Right forelimb (tissue), 1 donor: ENCODE measurements at regions not wholly inside any gene's neighbourhood (a gene's known extent, or its start where the extent isn't known, plus 50 kb on each side); places are given as distances from the start of the nearest gene placed in this dataset.

ENCODE experiments used
- DNase-seq: peaks from one replicate; pipeline ENCODE4 v3.0.0-alpha.2; 2018

DNA sequence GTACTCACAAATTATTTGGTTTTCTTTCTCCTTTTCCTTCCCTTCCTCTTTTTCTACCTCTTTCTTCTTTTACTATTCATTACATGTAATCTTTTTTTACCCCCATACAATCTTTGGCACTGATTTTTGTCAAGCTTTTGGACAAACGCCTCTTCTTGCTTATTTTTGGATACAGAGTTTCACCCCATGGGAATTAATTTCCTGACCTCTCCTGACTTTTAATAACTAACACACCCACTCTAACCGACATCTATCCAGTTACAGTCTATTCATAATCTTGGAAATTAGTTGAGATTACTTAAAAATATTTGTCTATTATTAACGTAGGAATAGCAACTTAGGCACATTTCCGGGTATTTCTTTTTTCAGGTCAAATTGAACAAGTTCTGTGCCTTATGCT lies 101.2 kb downstream of the HDGFL1 start:
- DNase-seq = no peak

DNA sequence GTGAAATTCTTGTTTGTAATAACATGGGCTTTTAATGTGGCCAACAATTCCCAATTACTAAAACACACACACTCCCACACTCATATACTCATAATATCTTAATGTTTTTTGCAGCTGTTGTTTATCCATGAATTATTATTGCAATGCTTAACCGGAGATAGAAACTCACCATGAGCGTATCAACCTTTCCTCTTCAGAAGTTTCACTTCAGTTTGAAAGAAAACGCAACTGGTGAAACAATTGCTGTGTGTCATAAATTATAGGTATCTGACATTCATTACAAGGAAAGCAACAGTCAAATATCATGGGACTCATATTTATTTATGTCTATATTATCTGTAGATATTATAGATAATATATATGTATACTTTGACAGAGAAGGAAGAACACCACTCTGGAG lies 104.1 kb downstream of the HDGFL1 start:
- DNase-seq = no peak

DNA sequence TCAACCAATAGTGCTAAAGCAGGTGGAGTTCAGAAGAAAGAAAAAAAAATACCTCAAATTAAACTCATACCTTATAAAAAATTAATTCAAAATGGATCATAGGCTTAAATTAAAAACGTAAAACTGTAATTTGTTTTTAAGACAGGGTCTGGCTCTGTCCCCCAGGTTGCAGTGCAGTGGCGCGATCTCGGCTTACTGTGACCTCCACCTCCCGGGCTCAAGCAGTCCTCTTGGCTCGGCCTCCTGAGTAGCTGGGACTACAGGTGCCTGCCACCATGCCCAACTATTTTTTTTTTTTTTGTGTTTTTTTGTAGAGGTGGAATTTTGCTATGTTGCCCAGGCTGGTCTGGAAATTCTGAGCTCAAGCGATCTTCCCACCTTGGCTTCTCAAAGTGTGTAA lies 111.6 kb downstream of the HDGFL1 start:
- DNase-seq = no peak

DNA sequence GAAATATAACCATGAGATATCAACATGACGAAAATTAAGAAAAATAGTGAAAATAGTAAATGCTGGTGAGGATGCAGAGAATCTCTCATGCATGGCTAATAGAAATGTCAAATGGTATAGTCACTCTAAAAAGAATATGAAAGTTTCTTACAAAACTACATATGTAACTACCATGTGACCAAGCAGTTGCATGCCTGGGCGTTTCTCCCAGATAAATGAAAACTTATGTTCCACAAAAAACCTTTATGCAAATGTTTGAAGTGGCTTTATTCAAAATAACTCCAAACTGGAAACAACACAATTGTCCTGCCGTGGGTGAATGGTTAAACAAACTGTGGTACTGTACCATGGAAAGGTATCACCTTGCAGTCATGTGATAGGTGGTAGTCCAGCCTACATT lies 112.4 kb downstream of the HDGFL1 start:
- no peak for DNase-seq

DNA sequence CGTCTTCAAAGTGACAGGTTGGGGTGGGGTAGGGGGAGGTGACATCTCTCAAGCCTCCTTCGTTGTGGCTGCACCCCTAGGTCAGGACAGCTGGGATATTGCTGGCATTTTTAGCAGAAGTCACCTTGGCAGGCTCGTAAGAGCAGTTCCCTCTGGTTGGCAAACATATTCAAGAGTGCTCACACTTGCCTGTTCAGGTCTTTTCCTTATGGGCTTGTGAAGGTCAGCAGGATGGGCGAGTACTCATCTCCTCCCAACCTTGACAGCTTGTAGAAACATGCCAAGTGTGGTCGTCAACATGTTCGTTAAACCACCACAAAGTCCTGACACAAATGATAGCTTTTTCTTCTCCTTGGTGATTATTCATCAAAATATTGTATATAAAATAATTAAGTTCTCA lies 113.6 kb downstream of the HDGFL1 start:
- DNase-seq = no peak

DNA sequence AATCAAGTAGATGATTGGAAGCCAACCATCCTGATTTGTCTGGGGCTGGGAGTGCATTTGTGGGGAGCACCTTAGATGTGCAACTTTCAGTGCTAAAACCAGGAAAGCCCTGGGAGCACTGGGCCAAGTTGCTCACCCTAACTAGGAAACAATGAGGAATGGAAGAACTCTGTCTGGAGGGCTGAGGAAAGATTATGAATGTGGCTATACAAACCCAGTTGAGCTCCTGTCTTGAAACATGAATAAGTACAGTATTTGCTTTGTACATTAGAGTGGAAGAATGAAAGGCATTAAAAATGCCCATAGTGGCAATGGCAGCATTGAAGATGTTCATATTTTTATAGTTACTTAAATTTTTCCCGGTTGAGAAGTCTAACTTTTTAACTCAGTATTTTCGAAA lies 121.1 kb downstream of the HDGFL1 start:
- DNase-seq = no peak

DNA sequence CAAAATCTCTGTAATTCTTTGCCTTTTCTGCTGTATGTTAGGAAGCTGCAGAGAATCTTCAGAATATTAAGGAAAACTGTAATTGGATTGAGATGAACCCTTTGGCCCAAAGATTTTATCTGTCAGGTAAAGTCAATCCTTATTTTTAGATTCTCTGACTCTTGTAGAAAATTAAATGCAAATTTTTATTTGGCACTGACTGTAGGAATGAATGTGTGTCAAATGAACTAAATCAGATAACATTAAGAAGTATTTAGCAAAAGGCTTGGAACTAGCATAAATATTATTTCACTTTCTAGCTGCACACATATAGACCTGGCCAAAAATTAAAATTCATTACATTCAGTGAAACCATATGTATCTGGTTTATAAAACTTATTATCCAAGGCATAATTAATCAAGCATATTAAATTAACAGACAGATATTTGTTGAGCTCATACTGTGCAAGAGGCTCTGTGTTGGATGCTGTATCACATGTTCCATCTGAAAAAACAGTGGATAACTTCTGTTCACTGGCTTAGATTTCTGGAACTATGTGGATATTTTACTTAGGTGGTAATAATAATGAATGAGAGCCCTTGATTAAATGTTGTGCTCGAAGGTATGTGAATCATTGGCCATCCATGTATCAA lies 124.8 kb downstream of the HDGFL1 start:
- no peak for DNase-seq

DNA sequence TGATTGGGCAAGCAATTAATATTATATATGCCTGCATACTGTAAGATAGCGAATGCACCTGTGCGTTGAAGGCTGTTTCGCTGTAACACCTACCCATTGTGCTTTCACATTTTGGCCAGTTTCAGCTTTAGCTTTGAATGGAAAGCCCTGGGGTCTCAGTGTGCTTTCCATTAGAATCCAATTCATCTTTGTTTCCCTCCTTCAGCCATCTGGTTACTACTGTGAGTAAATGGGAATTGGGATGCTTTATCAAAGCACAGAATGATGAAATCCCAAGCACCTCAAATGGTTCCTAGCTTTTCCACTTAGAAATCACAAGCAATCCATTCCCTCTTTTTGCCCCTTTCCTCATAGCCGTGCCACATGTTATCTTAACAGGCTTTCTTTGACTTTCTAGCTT lies 127.1 kb downstream of the HDGFL1 start:
- DNase-seq = no peak

DNA sequence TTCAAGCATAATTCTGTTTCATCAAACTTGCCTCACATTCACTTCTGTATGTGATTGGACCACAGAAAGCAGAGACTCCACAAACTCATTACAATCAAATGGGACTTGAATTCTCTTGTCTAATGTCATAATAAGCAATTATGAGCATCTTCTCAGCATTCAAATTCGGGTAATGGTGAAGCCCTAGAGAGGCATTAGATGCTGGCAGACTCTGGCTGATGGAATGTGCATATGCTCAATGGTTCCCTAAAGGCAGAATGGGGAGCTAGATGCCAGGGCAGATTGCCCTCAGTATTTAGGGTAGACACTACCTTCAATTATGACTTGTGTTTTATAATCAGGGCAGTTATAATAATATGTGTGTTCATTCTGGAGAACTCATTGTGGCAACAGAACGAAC lies 127.9 kb downstream of the HDGFL1 start:
- no peak for DNase-seq

DNA sequence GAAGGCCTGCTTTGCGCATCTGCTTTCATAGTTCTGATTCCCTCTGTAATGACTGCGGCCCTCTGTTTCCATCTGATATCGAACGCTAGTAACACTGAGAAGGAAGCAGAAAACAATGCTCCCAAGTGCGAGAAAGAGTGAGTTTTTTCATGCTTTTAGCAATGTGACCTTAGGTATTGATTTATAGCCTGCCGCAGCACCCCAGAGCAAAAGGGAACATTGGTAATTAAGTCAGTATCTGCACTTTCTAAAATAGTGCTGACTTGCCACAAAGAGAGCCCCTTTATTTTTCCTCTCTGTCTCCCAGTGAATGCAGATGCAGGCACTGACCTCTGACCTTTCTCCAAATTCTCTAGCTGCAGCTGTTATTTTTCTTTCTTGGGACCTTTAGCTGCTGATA lies 129.8 kb downstream of the HDGFL1 start:
- no peak for DNase-seq

DNA sequence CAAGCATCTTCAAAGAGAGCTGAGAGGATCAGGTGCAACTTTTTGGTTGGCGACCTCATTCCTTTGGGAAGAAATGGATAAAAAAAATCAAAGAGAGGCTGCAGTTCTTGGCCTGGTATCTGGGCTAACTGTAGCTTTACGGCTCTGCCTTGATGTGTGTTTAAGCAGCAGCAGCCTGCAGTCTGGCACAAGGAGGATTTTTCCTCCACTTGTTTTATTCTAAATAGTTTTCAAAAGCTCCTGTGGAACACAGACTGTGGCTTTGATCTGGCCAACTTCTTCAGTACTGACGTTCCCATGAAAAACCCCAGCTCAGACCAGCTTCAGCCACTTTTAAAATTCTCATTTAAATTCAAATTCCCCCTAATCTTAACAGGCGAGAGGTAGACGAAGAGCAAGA lies 137.3 kb downstream of the HDGFL1 start:
- DNase-seq = no peak

DNA sequence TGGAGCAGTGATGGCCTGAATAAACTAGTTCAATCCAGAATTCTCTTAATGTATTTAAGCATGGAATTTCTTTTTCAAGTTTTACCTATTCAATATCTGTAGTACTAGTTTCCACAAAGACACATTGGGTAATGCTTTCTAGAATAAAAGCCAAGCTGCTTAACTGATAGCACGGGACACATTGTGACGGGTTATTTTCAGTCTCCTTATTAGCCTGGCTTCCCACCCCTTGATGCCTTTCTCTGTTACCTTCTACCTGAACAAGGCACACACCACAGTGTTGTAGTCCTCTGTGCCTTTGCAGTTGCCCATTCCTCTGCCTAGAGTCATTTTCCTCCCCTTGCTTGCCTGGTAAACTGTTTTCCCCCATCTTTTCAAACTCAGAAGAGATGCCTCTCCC lies 139.1 kb downstream of the HDGFL1 start:
- no peak for DNase-seq

DNA sequence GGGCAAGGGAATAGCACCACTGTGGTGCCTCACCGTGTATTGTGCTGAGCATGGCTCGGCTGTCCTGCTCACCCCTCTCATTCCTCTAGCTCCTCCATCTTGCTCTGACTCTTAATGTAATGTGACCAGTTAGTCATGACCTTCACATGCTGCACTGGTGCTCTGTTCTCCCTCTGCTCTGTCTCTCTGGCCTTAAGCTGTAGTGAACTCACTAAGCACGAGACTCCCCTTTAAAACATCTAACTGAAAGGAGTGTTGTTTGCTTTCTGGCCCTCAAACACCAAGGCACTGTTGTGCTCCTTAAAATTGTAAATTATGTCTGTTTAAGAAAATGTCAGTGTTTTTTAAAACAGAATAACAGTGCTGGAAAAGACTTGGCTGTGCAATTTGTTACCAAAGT lies 140.4 kb downstream of the HDGFL1 start:
- DNase-seq = no peak

DNA sequence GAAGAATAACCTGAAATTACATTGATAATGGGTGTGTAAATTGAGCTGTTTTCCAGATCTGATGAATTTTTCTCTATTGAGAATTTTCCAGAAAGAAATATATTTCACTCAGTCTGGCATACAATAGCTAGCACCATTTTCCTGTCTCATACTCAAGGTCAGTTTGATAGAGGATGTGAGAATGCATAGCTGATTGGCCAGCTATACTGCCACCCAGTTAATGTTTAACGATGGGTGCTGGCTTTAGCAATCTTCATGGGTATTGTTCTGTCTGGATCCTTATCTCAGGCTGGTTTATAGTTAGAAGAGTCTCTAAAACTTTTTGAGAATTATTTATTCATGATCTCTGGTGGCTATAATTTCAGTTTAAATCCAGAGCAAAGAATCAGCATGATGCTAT lies 147.4 kb downstream of the HDGFL1 start:
- DNase-seq = no peak

DNA sequence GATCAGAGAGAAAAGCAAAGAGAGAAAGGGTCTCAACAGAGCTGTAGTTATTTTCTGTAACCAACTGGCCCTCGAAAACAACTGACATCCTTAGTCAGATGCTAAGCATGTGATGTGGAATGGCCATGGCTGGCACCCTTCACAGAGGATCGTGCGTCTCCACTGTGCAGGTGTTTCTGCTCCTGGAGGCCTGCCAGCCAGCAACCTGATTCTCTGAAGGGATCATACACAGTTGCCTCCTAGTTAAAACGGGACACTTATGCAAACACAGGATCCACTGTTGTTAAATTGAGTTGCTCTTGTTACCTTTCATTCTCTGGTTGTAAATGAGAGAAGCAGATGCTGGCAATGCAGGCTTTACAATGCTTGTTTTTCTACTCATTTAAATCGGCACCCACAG lies 148.5 kb downstream of the HDGFL1 start:
- no peak for DNase-seq

DNA sequence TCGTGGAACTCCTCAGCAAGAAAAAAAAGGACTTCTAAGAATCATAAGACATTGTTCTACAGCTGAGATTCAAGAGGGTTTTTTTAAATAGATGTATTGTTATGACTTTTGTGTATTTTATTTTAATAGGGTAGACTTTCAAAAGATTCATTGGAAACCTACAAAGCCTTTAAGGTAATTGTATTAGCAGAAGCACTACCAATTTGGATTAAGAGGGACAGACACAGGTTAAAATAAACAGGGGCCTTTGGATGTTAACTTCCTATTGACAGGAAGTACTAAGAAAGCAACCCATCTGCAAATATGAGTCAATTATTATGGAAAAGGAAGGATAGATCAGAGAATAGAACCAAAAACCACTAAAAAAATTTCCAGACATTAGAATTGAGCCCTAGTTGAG lies 153.5 kb downstream of the HDGFL1 start:
- DNase-seq = no peak

DNA sequence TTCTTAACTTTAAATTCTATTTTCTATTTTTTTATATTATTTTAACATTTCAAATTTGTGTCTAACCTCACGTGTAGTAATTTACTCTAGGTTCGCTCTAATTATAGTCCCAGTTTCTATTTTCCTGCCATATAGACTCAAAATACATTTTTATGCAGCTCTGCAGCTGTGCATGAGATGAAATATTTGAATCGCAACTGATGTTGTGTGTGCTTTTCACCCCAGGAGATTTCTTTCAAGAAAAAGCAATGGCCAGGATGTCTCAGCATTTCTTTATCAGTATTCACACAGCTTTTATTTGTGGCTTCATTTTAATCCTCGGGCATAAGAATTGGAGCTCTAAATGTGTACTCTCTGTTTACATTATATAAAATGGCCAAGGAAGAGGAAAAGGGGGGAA lies 157.6 kb downstream of the HDGFL1 start:
- DNase-seq = no peak

DNA sequence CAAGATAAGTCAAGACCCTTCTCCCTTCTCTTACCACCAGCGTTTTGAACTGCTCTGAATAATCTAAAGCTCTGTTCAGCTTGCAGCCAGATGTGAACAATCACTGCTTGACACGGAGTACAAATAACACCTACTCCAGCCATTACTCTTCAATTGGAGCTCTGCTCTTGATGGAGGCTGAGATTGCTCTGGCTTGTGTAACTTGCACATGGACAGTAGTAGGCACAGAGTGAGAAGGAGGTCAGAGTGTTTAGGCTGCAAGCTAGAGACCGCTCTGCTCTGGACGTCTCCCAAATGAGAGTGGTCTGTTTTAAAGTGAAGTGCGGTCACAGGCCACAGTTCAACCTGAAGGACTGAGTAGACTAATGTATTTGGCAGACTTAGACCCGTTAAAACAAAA lies 158.3 kb downstream of the HDGFL1 start:
- no peak for DNase-seq

DNA sequence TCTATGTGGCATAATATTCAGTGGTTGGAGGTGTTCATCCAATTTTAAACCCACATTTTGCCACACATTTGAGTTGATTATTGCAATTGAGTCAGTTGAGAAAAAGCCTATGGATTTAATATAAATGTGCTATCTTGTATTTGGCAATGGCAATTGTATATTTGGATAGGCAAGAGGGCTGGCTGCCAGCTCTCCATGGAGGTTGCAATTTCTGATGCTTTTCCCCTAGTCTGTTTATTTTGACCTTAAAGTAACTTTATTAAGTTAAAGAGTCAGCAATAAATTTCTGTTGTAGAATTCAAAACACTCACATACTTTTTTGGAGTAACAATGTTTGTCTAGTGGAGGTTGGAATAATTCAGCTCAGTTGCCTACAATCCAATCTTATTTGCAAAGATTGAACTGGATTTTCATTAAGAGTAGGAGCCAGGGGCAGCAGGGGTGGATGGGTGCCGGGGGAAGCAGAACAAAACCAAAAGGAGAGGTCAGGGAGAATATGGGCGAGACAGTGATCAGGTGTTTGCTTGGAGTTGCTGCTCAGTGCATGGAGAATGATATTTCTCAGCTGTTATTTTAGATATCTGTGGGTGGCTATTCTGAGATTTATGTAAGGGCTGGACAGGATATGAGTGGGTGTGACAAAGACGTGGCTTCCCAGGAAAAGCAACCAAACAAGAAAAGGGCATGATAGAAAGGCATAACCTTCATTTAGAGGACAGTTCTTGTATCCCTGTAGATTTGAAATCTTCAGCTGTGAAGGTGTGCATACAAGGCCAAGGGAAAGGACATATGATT lies 163.0 kb downstream of the HDGFL1 start:
- no peak for DNase-seq

DNA sequence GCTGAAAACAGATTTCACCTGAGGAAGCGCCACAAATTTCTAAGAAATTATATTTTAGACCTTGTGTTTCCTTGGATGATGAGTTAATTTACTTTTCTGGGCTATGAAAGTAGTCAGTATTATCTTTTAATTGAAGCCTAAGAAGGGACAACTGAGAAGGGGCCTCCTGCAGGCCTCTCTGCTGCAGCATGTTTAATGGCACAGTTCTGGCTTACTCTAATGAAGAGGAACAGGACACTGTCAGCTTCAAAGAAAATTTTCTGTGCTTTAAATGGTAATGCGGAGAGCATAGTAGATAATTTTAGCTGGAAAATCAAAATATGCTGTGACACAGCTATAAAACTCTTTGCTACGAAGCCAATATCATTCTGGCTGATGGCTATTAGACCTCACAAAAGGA lies 167.4 kb downstream of the HDGFL1 start:
- no peak for DNase-seq

DNA sequence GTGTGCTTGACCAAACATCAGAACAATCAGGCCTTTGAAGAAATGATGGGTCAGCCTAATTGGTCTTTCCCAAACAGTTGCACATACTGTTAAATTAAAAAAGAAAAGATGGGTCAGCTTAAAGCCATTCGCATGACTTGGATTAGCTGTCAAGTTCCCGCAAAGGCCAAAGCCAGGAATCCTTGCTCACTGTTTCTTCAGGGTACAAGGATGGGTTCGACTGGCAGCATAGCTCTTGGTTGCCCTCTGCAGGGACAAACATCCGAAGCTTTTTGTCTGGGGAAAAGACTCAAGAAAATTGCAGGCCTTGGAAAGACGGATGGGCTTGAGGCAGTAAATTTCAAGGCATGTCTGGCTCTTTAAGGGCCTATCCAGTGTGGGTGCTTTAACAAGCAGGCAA lies 168.0 kb downstream of the HDGFL1 start:
- DNase-seq = peak; percentile 58

DNA sequence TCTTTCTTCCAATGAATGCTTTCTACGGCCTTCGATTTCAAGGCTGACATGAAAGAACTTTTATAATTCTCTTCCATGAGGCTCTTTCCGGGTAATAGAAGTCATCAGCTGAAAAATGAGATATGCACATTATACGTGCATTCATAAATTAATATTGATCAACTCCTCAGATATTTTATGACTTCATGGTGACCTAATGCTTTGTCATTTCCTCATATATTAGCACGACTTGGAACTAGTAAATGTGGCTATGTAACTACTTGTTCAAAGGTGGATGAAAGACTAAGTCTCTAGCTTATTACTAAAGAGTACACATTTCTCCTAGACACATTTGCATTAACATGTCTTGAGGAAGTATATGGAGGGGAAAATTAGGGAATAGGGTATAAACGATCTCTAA lies 168.8 kb downstream of the HDGFL1 start:
- DNase-seq = no peak

DNA sequence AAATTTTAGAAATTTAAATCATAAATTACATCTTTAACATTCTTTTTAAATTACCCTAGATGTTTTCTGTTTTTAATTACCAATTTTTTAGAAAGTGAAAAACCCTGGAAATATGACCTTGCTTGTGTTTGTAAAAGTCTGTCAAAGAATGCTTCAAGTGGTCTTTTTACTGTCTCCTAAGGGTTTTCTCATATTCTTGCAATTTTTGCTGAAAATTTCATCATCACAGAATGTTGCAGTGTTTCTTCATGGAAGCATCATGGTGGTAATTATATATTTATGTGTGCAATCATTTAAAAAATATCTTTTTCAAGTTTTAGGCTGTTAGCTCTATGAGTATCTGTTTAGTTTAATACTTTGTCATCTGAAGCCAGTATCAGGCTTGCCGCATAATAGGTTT lies 178.2 kb downstream of the HDGFL1 start:
- no peak for DNase-seq

DNA sequence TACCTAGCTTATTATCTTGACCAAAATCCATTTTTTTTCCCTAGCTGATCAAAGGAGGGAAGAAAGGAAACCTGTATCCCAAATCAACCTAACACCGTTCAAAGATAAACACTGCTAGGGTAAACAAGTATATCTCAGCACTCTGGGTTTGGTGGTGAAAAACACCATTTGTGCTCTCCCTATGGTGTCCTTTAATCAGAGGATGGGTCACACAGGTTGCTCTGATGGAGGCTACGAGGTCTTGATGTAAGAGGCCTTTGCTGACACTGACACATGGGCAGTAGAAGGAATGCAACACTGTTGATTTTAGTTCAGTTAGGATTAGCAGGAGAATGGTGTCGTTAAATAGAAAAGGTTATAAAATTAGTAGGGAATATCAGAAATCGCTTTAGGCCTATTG lies 179.3 kb downstream of the HDGFL1 start:
- DNase-seq = no peak

DNA sequence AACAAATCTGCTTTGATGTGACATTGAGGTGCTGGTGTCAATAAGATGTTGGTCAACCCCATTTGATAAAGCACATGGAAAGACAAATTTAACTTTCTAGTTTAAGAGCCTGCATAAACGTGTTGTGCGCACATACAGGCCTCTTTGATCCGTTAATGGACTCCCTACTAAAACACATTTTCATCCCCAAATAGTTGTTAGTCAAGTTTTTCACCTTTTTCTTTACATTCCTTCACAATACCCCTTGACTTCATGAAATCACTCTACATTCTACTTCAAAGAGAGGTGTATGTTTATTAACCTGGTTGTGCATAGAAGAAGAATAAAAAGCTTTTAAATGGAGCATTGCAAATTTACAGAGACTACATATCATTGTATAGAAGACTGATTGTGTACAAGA lies 180.3 kb downstream of the HDGFL1 start:
- no peak for DNase-seq
